PC-3 (cell line): ENCODE measurements at regions not wholly inside any gene's neighbourhood (a gene's known extent, or its start where the extent isn't known, plus 50 kb on each side); places are given as distances from the start of the nearest gene placed in this dataset.

Experiments used
- CTCF ChIP-seq: fragments of 300-600 bp; sonication (generic); conservative IDR thresholded peaks from 2 replicates; pipeline ENCODE4 v1.5.1; 2017; ENCODE audit warnings: antibody characterized with exemption, low read depth, mild to moderate bottlenecking, low read length
- EZH2 ChIP-seq: fragments of 300-600 bp; sonication (generic); IDR thresholded peaks from one replicate; pipeline ENCODE4 v1.6.1; 2017; ENCODE audit warnings: antibody characterized with exemption, mild to moderate bottlenecking, low read length; ENCODE audit not compliant: unreplicated experiment

GRCh38 chr12:118835926-118836325, 145.4 kb upstream of the SRRM4 start:
- TF ChIP-seq EZH2 (no peak), CTCF (no peak)
